ENCODE measurements at regions not wholly inside any gene's neighbourhood (a gene's known extent, or its start where the extent isn't known, plus 50 kb on each side); places are given as distances from the start of the nearest gene placed in this dataset.

DNA sequence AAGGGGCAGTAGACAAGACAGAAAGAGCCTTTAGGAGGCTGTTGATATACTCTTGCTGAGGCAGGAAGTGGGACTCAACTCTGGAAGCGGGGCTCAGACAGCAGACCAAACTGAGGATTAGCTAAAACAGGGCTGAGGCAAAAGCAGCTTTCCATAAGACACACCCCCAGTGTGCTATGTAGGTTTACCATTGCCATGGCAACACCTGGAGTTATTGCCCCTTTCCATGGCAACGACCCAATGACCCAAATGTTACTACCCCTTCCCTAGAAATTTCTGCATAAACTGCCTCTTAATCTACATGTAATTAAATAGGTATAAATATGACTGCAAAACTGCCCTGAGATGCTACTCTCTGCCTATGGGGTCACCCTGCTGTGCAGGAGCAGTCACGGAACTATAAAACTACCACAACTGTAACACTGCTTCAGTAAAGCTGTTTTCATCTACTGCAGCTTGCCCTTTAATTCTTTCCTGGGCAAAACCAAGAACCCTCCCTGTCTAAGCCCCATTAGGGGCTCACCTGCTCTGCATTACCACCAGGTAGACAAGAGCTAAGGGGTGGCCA is 348.4 kb upstream of the PODXL start:
- in situ Hi-C loops (cut with HindIII; ENCODE audit: low sequenced_read_pairs) = no loop called here

DNA sequence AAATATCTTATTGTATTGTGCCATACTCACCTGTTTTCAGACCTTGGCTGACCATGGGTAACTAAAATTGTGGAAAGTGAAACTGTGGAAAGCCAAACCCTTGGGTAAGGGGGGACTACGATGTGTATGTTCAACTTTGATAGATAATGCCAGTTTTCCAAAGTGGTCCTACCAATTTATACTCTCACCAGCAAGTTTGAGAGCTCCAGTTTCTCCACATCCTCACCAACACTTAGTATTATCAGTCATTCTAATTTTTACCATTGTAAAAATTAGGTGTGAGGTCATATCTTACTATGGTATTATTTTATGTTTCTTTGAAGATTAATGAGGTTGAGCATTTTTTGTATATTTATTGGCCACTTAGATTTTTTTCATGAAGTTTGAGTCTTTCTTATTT is 346.9 kb upstream of the PODXL start:
- in situ Hi-C loops (cut with HindIII; ENCODE audit: low sequenced_read_pairs) = no loop called here

DNA sequence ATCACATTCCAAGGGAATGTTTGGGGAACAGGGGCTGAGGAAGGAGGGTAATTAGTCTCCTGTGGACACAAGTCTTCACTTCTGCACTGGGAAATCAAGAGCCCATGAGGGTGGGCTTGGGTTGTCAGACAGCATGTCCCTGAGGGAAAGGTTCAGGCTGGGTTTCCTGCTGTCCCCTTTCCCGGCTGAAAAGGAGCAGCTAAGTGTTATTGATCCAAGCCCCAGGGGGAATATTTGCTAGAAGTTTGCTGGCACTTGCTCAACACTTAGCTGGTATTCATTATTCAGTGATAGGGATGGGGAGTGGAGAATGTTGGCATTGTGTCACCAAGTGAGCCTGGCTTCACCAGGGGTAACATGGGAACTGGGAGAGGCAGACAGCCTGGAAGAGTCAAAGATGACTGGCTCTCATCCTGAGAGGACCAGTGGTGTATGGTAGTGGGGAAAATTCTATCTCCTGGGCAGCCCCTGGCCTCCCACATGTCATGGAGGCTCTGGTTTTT is 344.4 kb upstream of the PODXL start:
- in situ Hi-C loops (cut with HindIII; ENCODE audit: low sequenced_read_pairs) = no loop called here

DNA sequence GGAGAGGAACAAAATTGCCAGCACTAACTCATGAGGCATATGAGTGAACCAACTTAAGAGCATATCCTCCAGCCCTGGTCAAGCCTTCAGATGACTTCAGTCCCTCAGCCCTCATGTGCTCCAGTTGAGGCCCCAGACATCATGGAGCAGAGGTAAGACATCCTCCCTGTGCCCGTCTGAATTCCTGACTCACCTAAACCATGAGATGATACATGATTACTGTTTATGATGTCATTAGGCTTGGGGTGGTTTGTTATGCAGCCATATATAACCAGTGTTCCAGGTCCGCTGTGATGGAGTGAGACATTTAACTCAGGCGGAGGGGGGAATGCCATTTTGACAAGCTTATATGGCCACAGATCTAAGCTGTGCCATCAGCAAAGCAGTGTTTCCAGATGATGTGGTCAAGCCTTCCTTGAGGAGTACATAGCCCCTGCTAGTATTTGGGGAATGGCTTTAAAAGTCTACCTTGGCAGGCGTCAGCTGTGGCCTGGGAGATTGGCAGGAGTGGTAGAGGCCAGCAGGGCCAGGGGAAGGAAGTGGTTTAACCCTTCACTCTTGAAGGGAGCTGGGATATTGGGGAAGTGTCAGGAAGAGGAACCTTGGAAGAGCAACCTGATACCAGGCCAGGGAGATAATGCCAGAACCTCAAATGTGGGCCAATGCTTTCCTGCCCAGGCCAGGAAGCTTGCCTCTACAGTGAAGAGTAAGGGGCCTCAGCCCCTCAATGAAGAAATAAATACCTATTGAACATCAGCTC is 343.0 kb upstream of the PODXL start:
- in situ Hi-C loops (cut with HindIII; ENCODE audit: low sequenced_read_pairs) = no loop called here

DNA sequence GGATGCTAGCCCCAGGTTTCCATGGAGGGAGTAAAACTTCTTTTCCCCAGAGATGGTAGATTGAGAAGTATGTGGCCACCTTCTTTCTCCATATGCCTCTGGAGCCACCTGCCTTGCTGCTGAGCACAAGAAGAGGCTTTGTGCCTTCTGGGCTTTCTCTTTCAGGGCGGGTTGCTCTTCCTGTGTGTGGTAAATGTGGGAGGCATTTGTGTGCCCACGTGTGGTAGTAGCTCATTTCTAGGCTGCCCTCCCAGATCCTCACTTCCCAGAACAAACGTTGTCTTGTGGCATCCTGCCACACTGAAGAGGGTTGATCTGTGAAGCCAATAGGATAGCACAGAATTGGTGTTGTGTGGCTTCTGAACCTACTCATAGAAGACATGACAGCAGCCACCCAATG is 342.0 kb upstream of the PODXL start:
- in situ Hi-C loops (cut with HindIII; ENCODE audit: low sequenced_read_pairs) = no loop called here

DNA sequence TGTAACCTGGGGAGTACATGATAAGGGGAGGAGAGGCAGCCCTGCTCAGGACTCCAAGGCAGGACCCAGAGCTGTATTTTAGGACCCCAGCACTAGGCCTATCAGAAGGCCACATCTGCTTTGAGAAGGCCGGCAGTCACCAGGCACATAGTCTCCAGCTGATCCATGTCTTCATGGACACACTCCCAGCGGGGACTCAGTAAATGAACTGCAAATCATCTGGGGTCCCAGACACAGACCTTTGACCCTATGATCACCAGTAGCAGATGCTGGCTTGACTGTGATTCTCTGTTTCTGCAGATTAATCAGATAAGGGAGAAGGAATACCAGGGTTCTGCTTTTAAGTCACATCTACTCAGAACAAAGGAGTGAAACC is 341.4 kb upstream of the PODXL start:
- in situ Hi-C loops (cut with HindIII; ENCODE audit: low sequenced_read_pairs) = no loop called here

DNA sequence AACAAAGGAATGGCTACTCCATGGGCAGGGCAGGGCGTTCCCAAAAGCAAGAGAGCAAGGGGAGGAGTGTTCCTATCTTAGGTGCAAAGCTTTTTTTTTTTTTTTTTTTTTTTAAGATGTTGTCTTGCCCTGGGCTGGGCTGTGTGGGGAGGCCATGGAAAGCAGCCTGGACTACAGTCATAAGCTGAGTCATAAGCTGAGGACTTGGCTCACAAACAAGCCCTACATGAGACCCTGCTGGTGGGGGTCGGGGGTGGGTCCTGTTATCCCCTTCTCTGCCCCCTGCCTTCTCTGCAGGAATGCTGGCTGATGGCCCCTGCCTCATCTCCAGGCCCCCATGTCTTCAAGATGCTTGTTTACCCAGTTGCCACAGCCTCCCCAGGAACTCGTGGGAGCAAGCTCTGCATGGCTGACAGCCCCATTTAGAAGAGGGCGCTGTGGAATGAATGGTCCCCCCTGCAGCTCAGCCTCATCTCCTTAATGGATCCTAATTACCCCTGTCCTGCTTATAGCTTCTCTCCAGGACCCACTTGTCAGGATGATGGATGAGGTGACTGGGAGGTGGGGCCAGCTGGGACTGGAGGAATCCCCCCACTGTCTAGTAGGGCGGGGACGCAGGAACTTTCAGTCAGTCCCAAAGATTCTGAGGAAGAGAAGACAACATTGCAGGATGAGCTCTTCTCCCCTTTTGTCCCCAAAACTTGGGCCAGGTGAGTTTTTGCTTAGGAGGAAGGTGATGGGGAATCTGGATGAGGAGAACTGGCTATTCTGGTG is 340.8 kb upstream of the PODXL start:
- in situ Hi-C loops (cut with HindIII; ENCODE audit: low sequenced_read_pairs) = no loop called here

DNA sequence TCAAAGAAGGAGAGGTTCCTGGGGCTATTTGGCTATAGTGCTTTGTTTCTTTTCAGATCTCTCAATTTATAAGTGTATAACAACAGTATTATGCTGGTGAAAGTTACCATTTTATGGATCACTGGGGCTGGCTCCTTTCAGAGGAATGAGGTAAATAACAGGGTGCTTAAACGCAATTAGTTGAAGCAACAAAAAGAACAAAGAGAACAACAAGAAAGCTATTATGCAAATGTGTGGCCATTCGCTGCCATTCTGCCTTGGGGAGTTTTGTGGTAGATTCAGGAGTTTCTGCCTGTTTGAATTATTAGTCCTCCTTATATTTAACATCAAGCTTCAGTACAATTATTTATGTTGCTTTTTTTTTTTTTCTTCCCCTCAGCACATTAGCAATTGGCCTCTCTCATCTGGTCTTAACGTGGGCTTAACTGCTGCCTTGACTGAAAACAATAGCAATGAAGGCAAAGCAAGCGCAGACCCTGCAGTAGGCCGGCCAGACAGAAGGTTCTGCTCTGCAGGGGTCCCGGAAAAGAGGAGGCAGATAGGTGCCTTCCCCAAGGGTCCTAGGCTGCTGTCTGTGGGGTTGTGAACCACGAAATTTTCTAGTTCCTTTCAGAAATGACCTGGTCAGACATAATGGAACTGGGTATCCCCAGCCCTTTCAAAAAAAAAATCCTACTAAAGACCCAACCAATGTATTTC is 339.9 kb upstream of the PODXL start:
- in situ Hi-C loops (cut with HindIII; ENCODE audit: low sequenced_read_pairs) = no loop called here

DNA sequence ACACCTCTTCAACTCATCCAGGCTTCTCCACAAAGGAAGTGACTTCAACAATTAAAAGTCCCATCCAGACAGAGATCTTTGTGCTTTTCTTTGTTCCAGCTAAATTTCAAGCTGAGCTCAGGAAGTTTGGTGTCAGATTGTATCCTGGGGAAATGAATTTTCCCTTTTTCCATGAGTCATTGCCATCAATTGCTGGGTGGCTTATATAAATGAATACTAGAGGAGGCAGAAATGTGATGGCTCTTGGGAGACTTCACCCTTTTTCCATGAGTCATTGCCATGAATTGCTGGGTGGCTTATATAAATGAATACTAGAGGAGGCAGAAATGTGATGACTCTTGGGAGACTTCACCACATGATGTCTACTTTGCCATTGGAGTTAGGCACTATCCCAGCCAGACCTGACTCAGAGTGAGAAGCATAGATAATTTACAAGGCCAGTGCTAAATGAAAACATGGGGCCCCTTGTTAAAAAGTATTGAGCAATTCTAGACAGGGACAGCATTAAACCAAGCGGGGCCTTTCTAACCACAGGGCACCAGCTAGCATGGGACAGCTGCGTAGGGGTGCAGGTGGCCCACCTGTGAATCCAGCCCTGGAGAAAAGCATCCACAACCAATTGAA is 339.2 kb upstream of the PODXL start:
- in situ Hi-C loops (cut with HindIII; ENCODE audit: low sequenced_read_pairs) = no loop called here

DNA sequence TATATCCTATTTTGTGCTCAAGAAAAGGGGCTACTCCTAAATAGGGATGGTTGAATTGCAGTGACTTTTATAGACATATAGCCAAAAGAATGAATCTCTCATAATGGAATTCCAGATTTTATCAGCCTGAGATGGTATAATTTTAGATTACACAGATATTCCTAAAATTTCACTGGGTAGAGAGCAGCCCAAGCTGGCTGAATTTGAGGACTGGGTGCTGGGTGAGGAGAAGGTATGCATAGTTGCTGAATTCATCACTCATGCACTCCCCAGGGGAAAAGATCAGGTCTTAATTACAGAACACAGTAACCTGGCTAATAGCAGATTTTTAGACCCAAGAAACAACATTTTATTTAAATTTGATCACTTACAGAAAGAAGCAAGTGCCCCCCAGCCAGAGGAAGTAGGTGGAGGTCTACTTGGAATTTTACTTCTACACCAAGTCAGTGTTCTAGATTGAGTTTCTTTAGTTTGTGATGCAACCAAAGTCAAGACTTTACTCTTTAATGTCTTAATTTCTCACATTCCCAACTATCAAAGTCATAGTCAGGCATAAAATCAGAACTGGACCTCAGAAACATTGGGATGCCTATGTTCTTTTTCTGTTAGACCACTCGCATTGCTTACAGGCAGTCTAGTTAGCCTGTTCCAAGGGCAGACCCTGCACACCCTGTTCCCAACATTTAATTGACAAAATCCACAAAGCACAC is 337.4 kb upstream of the PODXL start:
- in situ Hi-C loops (cut with HindIII; ENCODE audit: low sequenced_read_pairs) = no loop called here

DNA sequence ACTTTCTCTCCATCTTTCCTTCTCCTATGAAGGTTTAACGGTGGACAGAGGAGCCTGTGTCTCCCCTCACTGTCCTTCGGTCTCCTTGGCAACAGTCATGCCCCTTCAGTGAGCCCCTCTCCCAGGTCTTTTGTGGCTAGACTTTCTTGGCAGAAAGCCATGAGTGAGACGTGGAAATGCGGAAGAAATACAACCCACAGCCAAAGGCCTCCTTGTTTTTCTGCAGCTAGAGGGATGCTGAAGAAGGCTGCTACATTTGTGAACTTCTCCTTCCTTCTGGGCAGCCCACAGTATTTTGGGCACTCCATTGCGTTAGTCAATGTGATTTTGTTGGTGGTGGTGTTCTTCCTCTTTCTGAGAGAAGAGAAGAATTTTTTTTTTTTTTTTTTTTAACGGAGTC is 333.7 kb upstream of the PODXL start:
- in situ Hi-C loops (cut with HindIII; ENCODE audit: low sequenced_read_pairs) = no loop called here

DNA sequence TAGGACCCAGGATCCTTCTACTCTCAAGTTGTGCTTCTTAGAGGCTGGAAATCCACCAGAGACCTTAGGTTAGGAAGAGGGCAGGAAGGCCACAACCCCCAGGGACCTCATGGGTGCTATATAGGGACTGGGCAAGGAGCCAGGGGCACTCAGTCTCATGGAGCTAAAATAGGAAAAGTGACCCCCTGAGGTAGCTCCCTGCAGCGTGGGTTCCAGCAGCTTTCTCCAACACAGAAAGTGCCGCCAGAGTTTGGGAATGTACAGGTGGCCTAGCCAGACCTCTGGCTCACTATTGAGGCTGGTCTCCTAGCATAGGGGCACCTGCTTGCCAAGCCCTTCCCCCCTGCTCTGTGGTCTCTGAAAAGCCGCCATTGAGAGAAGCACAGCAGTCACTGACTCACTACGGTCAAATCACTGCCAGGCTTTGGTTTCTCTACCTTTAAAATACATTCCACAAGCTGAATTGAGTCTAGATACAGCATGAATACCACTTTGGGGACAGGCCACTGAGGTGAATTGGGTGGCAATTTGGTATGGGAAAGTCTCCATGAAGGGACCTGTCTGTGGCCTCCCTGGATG is 333.2 kb upstream of the PODXL start:
- in situ Hi-C loops (cut with HindIII; ENCODE audit: low sequenced_read_pairs) = no loop called here

DNA sequence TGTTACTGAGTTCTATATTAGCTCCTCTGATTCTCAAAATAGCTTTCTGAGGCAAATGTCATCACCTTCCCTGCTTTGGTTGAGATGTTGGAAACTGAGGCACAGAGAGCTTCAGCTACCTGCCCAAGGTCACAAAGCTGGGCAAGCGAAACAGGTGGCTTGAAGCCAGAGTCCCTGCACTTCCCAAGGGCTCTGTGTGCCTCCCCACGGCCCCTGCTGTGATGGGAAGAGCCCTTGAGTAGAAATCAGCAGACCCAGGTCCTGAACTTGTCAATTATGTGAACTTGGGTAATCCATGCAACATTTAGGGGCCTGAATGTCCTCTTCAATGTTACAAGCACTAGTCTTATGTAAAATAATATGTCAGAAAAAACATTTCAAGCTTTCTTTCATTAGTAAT is 327.3 kb upstream of the PODXL start:
- in situ Hi-C loops (cut with HindIII; ENCODE audit: low sequenced_read_pairs) = no loop called here

DNA sequence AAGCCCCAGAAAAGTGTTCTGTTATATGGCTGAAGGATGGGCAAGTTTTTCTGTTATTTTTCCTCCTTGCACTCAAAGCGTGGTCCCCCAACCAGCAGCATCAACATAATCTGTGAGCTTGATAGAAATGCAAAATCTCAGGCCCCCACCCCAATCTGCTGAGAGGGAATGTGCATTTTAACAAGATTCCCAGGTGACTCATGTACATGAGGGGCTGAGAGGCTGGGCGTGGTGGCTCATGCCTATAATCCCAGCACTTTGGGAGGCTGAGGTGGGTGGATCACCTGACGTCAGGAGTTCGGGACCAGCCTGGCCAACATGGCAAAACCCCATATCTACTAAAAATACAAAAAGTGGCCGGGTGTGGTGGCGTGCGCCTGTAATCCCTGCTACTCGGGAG is 326.8 kb upstream of the PODXL start:
- in situ Hi-C loops (cut with HindIII; ENCODE audit: low sequenced_read_pairs) = no loop called here

DNA sequence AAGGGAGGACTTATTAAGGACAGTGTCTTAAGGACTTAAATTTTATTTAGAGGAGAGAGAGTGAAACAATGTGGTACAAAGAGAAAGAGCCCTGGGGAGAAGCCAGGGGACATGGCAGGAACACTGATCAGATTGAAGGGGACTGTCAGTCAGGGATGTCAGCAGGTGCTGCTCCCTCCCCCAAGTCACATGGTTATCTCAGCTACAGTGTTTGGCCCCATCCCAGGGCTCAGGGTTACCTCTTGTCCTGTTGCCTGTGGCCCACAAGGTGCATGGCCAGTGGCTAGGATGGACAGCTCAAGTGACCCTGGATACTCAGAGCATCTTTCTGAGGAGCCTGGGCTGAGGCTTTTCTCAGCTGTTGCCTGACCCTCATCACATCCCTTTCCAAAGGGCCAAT is 325.9 kb upstream of the PODXL start:
- in situ Hi-C loops (cut with HindIII; ENCODE audit: low sequenced_read_pairs) = no loop called here

DNA sequence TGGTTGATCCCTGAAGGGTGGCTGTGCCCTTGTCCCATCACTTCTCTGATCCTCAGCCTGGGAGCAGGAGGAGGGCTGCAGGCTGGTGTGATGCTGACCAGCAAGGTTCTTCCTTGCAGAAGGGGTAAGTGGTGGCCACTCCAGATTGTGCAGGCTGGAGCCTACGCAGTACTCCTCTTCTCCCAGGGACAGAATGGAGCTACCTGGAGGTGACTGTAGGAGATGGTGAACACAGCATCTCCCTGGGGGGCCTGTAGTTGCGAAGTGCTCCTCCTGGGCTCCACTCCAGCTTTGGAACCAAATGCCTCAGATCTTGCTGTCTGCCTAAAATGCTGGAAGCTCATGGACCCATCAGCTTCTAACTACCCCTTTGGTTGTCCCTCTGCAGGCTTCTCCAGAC is 323.6 kb upstream of the PODXL start:
- in situ Hi-C loops (cut with HindIII; ENCODE audit: low sequenced_read_pairs) = no loop called here

DNA sequence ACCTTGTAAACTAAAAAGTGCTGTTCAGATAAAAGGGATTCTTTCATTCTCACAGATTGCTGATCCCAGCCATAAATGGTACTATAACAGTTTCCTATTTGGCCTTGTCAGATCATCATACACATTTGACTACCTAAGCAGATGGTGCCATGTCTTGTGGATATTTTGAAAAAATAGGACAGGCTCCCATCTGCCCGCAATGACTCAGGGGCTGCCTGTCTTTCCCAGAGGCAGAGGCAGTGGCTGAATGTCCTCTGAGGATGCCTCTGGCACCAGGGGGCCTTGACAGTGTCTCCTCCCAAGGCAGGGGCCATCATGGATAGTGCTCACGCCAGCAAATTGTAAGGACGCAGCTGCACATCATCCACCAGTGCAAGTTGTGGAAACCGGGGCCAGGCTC is 323.0 kb upstream of the PODXL start:
- in situ Hi-C loops (cut with HindIII; ENCODE audit: low sequenced_read_pairs) = no loop called here

DNA sequence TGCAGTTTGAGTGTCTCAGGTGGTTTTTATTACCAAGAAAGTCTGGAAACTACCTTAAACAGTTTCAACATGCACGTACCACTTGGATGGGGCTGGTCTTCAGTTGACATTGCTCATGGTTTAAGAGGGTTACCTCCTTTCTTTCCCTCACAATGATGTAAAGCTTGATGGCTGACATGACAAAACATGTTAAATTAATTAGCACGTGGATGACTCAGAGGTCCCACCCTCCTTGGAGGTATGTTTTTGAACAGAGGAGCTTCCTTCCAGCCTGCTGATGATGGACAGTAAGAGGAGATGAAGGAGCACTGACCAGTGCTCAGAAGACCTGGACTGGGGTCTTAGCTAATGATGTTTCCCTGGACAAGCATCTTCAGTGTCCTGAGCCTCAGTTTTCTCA is 322.3 kb upstream of the PODXL start:
- in situ Hi-C loops (cut with HindIII; ENCODE audit: low sequenced_read_pairs) = no loop called here

DNA sequence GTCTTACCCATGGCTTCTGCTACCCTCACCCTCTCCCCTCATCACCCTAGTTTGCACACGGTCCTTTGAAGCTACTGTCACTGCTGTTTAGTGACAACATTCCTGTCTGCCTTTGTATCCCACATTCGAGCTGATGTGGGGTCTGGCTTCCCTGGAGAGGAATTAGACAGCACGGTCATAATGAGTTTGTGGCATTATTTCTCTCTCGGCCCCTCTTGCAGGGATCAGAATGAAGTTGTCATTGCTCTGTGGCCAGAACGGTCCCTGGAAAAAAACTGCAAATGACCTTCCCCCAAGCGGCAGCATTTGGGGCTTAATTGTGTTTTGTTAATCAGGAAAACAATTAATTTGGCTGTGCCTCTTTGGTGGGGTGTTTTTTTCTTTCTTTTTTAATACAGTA is 317.2 kb upstream of the PODXL start:
- in situ Hi-C loops (cut with HindIII; ENCODE audit: low sequenced_read_pairs) = no loop called here

DNA sequence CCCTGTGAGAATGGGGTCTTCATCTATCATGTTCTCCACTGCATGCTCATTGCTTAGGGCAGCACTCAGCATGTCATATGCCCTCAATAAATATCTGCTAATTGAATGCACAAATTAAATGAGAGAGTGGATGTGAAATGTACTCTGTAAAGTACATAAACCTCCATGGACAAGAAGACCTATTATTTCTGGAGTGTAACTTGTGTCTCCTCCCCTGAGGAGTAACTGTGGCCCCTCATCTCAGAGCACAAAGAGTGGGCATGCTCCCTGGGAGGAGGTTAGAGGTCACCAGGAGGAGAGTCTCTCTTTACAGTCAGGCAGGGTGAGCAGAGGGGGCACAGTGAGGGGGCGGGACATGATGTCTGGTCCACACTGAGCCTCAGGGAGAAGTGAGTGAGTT is 313.6 kb upstream of the PODXL start:
- in situ Hi-C loops (cut with HindIII; ENCODE audit: low sequenced_read_pairs) = no loop called here
